ENCODE measurements at regions not wholly inside any gene's neighbourhood (a gene's known extent, or its start where the extent isn't known, plus 50 kb on each side); places are given as distances from the start of the nearest gene placed in this dataset.

DNA sequence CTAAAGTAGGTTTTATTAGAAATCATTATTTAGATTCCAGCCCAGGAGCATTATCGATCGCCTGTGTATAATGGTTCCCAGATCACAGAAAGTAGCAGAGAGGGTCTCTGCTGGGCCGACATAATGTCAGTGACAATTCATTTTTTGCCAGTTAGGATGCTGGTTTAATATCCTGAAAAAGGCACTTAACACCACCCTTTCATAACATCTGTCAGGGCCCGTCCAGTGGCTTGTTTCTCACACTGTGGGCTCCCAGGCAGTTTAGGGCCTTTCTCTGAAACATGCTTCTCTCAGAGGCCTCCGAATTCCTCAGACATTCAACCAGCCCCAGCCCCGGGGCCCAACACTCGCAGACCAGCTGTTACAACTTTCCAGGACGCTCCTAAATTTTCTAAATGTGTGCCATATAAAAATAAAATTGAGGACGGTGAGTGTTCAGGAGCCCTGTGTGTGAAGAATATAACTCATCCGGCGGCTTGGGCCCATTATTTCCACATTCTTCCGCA is 108.6 kb upstream of the EYA4 start:
- Histone ChIP-seq H3K27me3 (ENCODE audit: control insufficient read depth in 2 of 2, insufficient read depth in 2 of 2, low read length in 2 of 2) (no peaks in the 10 kb centered on the region), H3K36me3 (ENCODE audit: control insufficient read depth in 2 of 2, extremely low read depth in 1 of 2, insufficient read depth in 2 of 2, low read length in 2 of 2) (no peaks in the 10 kb centered on the region), H3K9ac (replicated peaks; ENCODE audit: extremely low read depth, insufficient read depth, low read length) (no peak overlapping the region), H2AFZ (ENCODE audit: low read depth, low read length) (no peak overlapping the region), H3K4me2 (ENCODE audit: insufficient read depth, low read length) (no peak overlapping the region), H3K4me1 (ENCODE audit: control insufficient read depth, extremely low read depth, insufficient read depth, low read length) (no peaks in the 10 kb centered on the region), H3K27ac (ENCODE audit: insufficient read depth, low read depth, low read length) (no peak overlapping the region), H3K4me3 (replicated peaks in 1 of 3; ENCODE audit: insufficient read depth in 1 of 3, low read depth in 1 of 3, low read length in 3 of 3) (no peak overlapping the region), H3K9me1 (replicated peaks; ENCODE audit: control insufficient read depth, extremely low read depth, insufficient read depth, low read length) (no peaks in the 10 kb centered on the region), H4K20me1 (replicated peaks; ENCODE audit: control insufficient read depth, extremely low read depth, insufficient read depth, low read length) (no peaks in the 10 kb centered on the region), H3K79me2 (ENCODE audit: control insufficient read depth, insufficient read depth, low read length) (no peaks in the 10 kb centered on the region), H3K9me3 (replicated peaks; ENCODE audit: control insufficient read depth, insufficient read depth, low read length) (no peaks in the 10 kb centered on the region)
- FAIRE-seq (no peak), DNase-seq (ENCODE audit: low read depth, low spot score) (no peak)
- ChIA-PET POLR2A (no interaction called here), CTCF (no interaction called here)
- TF ChIP-seq FOS (IDR thresholded peaks at IDR 0.05; ENCODE audit: borderline replicate concordance, insufficient read depth, low read length) (no peak), MYC (IDR thresholded peaks at IDR 0.05; ENCODE audit: low read depth, low read length) (no peak), POLR2AphosphoS5 (IDR thresholded peaks at IDR 0.05; ENCODE audit: insufficient read depth, low read depth, low read length) (no peak), POLR2A (IDR thresholded peaks at IDR 0.05; ENCODE audit: low read depth, low read length) (no peak), EZH2 (IDR thresholded peaks at IDR 0.05; ENCODE audit: borderline replicate concordance, low read depth, low read length, severe bottlenecking) (no peak), GATA2 (IDR thresholded peaks at IDR 0.05; ENCODE audit: insufficient read depth, insufficient read length, low read depth, low read length) (no peak), JUN (IDR thresholded peaks at IDR 0.05; ENCODE audit: borderline replicate concordance, insufficient read depth, insufficient read length, low read depth) (no peak)
- TF ChIP-seq, protein P1, sequence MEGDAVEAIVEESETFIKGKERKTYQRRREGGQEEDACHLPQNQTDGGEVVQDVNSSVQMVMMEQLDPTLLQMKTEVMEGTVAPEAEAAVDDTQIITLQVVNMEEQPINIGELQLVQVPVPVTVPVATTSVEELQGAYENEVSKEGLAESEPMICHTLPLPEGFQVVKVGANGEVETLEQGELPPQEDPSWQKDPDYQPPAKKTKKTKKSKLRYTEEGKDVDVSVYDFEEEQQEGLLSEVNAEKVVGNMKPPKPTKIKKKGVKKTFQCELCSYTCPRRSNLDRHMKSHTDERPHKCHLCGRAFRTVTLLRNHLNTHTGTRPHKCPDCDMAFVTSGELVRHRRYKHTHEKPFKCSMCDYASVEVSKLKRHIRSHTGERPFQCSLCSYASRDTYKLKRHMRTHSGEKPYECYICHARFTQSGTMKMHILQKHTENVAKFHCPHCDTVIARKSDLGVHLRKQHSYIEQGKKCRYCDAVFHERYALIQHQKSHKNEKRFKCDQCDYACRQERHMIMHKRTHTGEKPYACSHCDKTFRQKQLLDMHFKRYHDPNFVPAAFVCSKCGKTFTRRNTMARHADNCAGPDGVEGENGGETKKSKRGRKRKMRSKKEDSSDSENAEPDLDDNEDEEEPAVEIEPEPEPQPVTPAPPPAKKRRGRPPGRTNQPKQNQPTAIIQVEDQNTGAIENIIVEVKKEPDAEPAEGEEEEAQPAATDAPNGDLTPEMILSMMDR (IDR thresholded peaks at IDR 0.05; ENCODE audit: extremely low read depth in 1 of 2, insufficient read depth in 1 of 2, low read depth in 1 of 2, low read length in 2 of 2): no peak
- TF ChIP-seq, protein P2, sequence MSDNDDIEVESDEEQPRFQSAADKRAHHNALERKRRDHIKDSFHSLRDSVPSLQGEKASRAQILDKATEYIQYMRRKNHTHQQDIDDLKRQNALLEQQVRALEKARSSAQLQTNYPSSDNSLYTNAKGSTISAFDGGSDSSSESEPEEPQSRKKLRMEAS (IDR thresholded peaks at IDR 0.05; ENCODE audit: insufficient read depth, insufficient read length): no peak
- dilution Hi-C loops (cut with MboI; ENCODE audit: extremely low pct_ligation_motif_present, low sequenced_read_pairs): no loop called here
- intact Hi-C loops (cut with micrococcal nuclease): no loop called here
- BruUV-seq (replicated peaks): no TSS peak

Measured in endothelial cell of umbilical vein (primary cell).